HL-60 (cell line): ENCODE measurements at regions not wholly inside any gene's neighbourhood (a gene's known extent, or its start where the extent isn't known, plus 50 kb on each side); places are given as distances from the start of the nearest gene placed in this dataset.

ENCODE experiments used
- DNase-seq, 2 experiments: peaks; one replicate each; pipeline ENCODE4 v3.0.0-alpha.2; 2010 to 2020; ENCODE audit warnings: low read depth in 1 of 2, low spot score in 1 of 2
- H3K27ac ChIP-seq: fragments of 250-450 bp; sonication (Bioruptor Pico); replicated peaks from 2 replicates; pipeline ENCODE4 v1.5.1; 2020; ENCODE audit warnings: mild to moderate bottlenecking, moderate library complexity
- H3K27me3 ChIP-seq: fragments of 250-450 bp; sonication (Bioruptor Pico); 2 replicates; pipeline ENCODE4 v1.5.1; 2021; ENCODE audit warnings: mild to moderate bottlenecking, moderate library complexity; ENCODE audit not compliant: insufficient read depth, poor library complexity, severe bottlenecking
- H3K4me3 ChIP-seq: replicated peaks from 2 replicates; pipeline ENCODE4 v1.5.1; 2011; ENCODE audit warnings: mild to moderate bottlenecking, control low read depth, low read length; ENCODE audit not compliant: insufficient read depth
- GABPA ChIP-seq: IDR thresholded peaks from 2 replicates; pipeline ENCODE4 v1.6.1; 2012; ENCODE audit warnings: low read depth
- POLR2AphosphoS5 ChIP-seq: IDR thresholded peaks from 2 replicates; pipeline ENCODE4 v1.6.1; 2012; ENCODE audit warnings: low read depth
- SPI1 ChIP-seq: IDR thresholded peaks from 2 replicates; pipeline ENCODE4 v1.6.1; 2012; ENCODE audit warnings: low read depth, mild to moderate bottlenecking, borderline replicate concordance
- TF ChIP-seq, protein P1 (sequence below): IDR thresholded peaks from one replicate; pipeline ENCODE4 v1.5.1; 2011; ENCODE audit warnings: low read length, control low read depth, inconsistent platforms; ENCODE audit not compliant: insufficient read depth
- TF ChIP-seq, protein P2 (sequence below): IDR thresholded peaks from 2 replicates; pipeline ENCODE4 v1.6.1; 2012; ENCODE audit warnings: low read depth; ENCODE audit not compliant: insufficient replicate concordance

DNA sequence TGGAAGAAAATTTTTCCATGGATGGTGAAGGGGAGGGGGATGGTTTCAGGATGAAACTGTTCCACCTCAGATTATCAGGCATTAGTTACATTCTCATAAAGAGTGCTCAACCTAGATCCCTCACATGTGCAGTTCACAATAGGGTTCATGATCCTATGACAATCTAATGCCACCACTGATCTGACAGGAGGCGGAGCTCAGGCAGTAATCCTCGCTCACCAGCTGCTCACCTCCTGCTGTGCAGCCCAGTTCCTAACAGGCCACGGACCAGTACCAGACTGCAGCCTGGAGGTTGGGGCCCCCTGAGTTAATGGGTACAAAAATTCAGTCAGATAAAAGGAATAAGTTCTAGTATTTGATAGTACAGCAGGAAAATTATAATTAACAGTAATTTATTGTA, 337.2 kb downstream of the NPR3 start:
- Histone ChIP-seq H3K27me3 (no peaks in the 10 kb centered on the region), H3K4me3 (no peak overlapping the region), H3K27ac (no peak overlapping the region)
- no peak for DNase-seq
- TF ChIP-seq, protein P1, sequence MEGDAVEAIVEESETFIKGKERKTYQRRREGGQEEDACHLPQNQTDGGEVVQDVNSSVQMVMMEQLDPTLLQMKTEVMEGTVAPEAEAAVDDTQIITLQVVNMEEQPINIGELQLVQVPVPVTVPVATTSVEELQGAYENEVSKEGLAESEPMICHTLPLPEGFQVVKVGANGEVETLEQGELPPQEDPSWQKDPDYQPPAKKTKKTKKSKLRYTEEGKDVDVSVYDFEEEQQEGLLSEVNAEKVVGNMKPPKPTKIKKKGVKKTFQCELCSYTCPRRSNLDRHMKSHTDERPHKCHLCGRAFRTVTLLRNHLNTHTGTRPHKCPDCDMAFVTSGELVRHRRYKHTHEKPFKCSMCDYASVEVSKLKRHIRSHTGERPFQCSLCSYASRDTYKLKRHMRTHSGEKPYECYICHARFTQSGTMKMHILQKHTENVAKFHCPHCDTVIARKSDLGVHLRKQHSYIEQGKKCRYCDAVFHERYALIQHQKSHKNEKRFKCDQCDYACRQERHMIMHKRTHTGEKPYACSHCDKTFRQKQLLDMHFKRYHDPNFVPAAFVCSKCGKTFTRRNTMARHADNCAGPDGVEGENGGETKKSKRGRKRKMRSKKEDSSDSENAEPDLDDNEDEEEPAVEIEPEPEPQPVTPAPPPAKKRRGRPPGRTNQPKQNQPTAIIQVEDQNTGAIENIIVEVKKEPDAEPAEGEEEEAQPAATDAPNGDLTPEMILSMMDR: no peak
- TF ChIP-seq POLR2AphosphoS5 (no peak), SPI1 (no peak), GABPA (no peak)
- TF ChIP-seq, protein P2, sequence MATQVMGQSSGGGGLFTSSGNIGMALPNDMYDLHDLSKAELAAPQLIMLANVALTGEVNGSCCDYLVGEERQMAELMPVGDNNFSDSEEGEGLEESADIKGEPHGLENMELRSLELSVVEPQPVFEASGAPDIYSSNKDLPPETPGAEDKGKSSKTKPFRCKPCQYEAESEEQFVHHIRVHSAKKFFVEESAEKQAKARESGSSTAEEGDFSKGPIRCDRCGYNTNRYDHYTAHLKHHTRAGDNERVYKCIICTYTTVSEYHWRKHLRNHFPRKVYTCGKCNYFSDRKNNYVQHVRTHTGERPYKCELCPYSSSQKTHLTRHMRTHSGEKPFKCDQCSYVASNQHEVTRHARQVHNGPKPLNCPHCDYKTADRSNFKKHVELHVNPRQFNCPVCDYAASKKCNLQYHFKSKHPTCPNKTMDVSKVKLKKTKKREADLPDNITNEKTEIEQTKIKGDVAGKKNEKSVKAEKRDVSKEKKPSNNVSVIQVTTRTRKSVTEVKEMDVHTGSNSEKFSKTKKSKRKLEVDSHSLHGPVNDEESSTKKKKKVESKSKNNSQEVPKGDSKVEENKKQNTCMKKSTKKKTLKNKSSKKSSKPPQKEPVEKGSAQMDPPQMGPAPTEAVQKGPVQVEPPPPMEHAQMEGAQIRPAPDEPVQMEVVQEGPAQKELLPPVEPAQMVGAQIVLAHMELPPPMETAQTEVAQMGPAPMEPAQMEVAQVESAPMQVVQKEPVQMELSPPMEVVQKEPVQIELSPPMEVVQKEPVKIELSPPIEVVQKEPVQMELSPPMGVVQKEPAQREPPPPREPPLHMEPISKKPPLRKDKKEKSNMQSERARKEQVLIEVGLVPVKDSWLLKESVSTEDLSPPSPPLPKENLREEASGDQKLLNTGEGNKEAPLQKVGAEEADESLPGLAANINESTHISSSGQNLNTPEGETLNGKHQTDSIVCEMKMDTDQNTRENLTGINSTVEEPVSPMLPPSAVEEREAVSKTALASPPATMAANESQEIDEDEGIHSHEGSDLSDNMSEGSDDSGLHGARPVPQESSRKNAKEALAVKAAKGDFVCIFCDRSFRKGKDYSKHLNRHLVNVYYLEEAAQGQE: no peak

DNA sequence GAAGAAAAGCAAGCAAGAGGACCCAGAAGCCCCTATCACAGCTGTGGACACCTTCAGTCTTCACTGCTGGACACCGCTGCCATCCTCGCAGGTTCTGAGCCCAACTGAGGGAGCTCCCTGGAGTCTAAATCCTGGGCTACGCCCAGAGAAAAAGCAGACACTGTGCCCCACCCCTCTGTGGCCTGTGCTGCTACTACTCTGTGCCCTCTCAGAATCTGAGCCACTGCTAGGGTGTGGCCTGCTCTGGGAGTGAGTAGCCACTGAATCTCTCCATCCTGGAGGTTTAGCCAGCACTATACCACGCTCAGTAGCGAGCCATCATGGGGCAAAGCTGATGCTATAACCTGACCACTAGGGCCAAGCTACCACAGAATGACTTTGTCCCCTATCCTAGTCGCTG, 338.2 kb downstream of the NPR3 start:
- DNase-seq: no peak
- H3K27me3 ChIP-seq: no peaks in the 10 kb centered on the region
- TF ChIP-seq, protein P2: no peak
- TF ChIP-seq, protein P1: no peak
- no peak for TF ChIP-seq POLR2AphosphoS5
- no peak for TF ChIP-seq SPI1
- no peak for TF ChIP-seq GABPA
- H3K27ac ChIP-seq: no peak overlapping the region
- no peak overlapping the region for H3K4me3 ChIP-seq

DNA sequence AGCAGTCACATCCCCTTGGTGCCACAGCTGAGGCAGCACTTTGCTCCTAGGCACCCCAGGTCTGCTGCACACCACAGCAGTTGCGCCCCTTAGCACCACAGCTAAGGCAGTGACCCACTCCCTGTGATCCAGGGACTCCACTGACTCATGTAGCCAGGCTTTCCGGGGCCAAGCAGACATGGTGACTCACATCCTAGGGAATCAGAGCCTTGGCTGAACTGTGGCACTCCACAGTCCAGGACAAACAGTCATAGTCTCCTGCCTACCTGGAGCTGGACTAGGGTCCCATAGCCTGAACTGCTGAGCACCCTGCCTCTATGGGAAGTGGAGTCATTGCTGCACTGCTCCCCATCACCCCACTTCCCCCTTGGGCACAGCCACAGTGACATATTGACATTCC, 338.7 kb downstream of the NPR3 start:
- Histone ChIP-seq H3K4me3 (no peak overlapping the region), H3K27ac (no peak overlapping the region), H3K27me3 (no peaks in the 10 kb centered on the region)
- TF ChIP-seq, protein P1: no peak
- TF ChIP-seq GABPA (no peak), SPI1 (no peak), POLR2AphosphoS5 (no peak)
- TF ChIP-seq, protein P2: no peak
- DNase-seq: no peak
